ENCODE measurements at regions not wholly inside any gene's neighbourhood (a gene's known extent, or its start where the extent isn't known, plus 50 kb on each side); places are given as distances from the start of the nearest gene placed in this dataset.
"Not testable (repeated sequence)": the region's sequence is repeated elsewhere in the genome, so short reads cannot be mapped to it uniquely, and the experiment has no call there.

DNA sequence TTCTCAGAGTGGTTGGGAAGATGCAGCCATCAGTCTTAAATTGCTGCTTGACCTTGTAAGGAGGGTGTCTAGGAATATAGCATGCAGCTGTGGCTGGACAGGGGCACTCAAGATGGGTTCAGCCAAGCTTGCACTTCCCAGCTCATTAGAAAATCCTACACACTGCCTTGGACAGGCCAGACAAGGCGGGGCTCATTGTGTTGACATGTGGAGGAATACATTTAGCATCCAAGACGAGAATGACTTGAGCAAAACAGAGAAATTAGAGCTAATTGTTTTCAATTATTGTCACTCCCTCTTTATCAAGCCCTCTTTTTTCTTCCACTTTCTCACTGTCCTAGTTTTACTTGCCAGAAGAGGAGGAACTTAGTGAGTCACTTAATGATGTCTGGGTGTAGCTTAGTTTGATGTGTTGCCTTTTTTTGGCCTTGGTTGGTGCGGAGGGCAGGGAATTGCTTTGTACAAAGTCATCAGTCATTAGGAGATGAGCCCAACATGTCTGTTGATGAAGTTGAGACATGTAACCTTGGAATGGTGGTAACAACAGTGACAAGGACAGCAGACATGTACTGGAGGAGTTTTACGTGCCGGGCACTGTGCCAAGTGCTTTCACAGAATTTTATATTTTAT lies 1219.3 kb upstream of the WWC1 start:
- no peak overlapping the region for H3K27ac Mint-ChIP-seq
- no peaks in the 10 kb centered on the region for H3K4me1 Mint-ChIP-seq (ENCODE audit: low read depth)
- H3K4me3 Mint-ChIP-seq: no peak overlapping the region
- H3K9me3 Mint-ChIP-seq (ENCODE audit: low read depth): peaks cover 18% of the 10 kb centered on the region
- no peaks in the 10 kb centered on the region for H3K36me3 Mint-ChIP-seq
- no peaks in the 10 kb centered on the region for H3K27me3 Mint-ChIP-seq

DNA sequence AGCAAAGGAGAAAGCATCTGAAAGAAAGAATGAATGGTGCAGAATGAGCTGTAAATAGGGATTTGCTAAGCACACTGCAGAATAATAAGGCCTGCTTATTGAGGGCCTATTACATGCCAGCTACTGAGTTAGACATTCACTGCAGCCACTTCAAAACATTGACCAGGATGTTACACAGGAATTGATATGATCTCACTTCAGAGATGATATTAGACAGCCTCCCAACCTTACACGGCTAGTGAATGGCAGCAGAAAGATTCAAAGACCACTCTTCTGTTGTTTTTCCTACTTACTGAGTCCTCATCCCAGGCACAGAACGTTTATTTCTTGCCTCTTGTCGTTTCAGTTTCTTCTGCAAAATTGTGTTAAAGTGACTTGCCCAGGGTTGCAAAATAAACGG lies 1209.9 kb upstream of the WWC1 start:
- Mint-ChIP-seq H3K9me3 (ENCODE audit: low read depth) (no peaks in the 10 kb centered on the region), H3K27me3 (no peaks in the 10 kb centered on the region), H3K4me1 (ENCODE audit: low read depth) (no peaks in the 10 kb centered on the region), H3K36me3 (no peaks in the 10 kb centered on the region), H3K27ac (no peak overlapping the region), H3K4me3 (no peak overlapping the region)

DNA sequence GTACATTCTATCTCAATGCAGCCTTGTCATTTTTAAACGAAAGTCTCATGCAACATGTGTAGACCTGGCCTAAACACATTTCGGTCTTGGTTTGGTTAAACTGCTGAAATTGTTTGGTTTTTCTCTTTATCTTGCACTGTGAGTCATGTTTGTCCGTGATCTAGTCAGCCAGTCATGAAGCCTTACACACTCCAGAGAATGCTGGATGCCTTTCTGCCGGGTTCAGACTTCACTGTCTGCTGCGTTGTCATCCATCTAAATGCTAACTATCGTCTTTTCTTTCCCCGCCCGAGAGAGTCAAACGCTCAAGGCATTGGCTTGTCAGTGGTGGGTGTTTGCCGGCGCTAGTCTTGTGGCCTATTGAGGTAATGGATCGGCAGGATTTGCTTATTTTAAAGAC lies 1194.6 kb upstream of the WWC1 start:
- no peak overlapping the region for H3K27ac Mint-ChIP-seq
- H3K4me3 Mint-ChIP-seq: no peak overlapping the region
- H3K9me3 Mint-ChIP-seq (ENCODE audit: low read depth): peaks cover 16% of the 10 kb centered on the region
- no peaks in the 10 kb centered on the region for H3K27me3 Mint-ChIP-seq
- H3K4me1 Mint-ChIP-seq (ENCODE audit: low read depth): no peaks in the 10 kb centered on the region
- H3K36me3 Mint-ChIP-seq: no peaks in the 10 kb centered on the region

DNA sequence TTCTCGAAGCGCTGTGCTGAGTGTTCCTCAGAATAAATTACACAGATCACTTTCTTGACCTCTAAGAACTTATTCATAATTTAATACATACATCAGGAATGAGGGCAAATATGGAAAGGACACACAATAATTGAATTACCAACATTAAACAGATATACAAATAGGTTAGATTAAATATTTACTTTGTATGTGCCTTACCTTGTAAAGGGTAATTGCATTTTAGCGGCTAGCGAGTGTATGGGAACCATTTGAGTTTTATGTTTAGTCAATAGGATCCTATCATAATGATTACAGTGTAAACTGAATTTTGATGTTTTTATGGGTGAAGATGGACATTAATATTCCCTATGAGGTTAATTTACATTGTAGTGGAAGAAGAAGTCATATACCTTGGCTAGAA lies 1187.1 kb upstream of the WWC1 start:
- Mint-ChIP-seq H3K9me3 (ENCODE audit: low read depth) (peaks cover 15% of the 10 kb centered on the region), H3K4me3 (no peak overlapping the region), H3K36me3 (no peaks in the 10 kb centered on the region), H3K27me3 (no peaks in the 10 kb centered on the region), H3K4me1 (ENCODE audit: low read depth) (no peaks in the 10 kb centered on the region), H3K27ac (no peak overlapping the region)

DNA sequence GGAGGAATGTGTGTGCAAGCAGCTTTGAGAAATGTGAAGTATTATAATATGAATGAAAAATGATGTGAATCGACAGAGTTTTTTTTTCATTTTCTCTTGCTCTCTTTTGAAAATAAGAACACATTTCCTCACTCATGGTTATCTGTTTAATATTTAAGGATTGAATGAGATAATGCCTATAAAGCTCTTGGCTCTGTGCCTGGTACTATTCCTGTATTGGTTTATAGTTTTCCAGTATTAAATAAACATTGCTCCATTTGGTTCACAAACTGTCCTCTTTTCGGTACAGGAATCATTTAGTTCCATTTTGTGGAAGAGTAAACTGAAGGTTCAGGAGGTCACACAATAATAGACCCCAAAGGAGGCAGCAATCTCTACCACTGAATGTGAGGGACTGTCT lies 1185.5 kb upstream of the WWC1 start:
- H3K27me3 Mint-ChIP-seq: no peaks in the 10 kb centered on the region
- no peaks in the 10 kb centered on the region for H3K36me3 Mint-ChIP-seq
- no peak overlapping the region for H3K4me3 Mint-ChIP-seq
- H3K9me3 Mint-ChIP-seq (ENCODE audit: low read depth): peaks cover 15% of the 10 kb centered on the region
- H3K4me1 Mint-ChIP-seq (ENCODE audit: low read depth): no peaks in the 10 kb centered on the region
- H3K27ac Mint-ChIP-seq: no peak overlapping the region

DNA sequence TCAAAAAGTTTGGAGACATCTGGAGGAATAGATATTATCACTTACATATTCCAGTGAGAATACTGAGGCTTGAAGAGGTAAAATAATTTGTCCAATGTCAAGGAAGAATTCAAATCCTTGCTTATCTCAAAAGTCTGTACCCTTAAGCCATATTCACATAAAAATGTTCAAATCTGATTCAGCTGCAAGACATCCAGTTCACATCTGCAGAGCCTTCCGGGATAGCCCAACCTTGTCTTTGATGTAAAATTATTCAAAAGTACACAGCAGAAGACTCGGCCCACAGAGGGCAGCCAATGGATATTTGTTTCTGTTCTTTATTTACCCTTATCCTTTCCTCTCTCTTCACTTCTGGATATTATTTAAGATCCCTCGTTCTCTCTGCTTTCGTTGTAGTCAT lies 1183.8 kb upstream of the WWC1 start:
- H3K9me3 Mint-ChIP-seq (ENCODE audit: low read depth): peaks cover 12% of the 10 kb centered on the region
- no peaks in the 10 kb centered on the region for H3K27me3 Mint-ChIP-seq
- H3K4me3 Mint-ChIP-seq: no peak overlapping the region
- no peaks in the 10 kb centered on the region for H3K36me3 Mint-ChIP-seq
- H3K4me1 Mint-ChIP-seq (ENCODE audit: low read depth): no peaks in the 10 kb centered on the region
- H3K27ac Mint-ChIP-seq: no peak overlapping the region

DNA sequence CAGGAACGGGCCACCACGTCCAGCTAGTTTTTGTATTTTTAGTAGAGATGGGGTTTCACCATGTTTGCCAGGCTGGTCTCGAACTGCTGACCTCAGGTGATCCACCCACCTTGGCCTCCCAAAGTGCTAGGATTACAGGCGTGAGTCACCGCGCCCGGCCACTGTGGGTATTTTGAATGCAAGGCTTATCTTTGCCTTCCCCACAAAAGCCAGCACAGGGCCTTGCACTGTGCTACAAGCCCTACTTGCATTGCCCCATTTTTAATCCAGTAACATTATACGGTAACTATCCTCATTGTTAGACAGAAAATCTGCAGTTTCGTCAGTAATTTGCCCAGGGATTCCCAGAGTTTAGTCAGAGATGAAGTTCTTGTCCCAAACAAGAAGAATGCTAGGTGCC lies 1183.2 kb upstream of the WWC1 start:
- H3K27ac Mint-ChIP-seq; H3K27me3 Mint-ChIP-seq; H3K4me1 Mint-ChIP-seq (ENCODE audit: low read depth); H3K4me3 Mint-ChIP-seq; H3K36me3 Mint-ChIP-seq: not testable (repeated sequence)
- peaks cover 17% of the 10 kb centered on the region for H3K9me3 Mint-ChIP-seq (ENCODE audit: low read depth)

DNA sequence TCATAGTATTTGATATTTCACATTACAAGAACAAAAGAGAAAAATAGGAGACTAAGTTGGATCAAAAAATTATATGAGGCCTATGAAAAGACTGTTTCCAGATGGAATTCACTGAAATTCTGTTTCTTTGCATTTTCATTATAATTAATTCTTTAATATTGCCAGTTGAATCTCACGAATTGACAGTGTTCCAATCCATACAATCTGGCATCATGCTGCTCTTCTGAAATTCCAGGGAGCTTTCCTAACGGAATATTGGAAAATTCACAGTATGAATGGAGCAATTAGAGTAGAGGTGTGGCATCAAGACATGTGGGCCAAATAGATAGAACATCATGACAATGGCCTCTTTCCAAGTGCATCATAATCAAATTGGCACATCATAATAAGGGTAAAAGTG lies 1178.9 kb upstream of the WWC1 start:
- H3K4me1 Mint-ChIP-seq (ENCODE audit: low read depth): no peaks in the 10 kb centered on the region
- no peaks in the 10 kb centered on the region for H3K36me3 Mint-ChIP-seq
- no peak overlapping the region for H3K27ac Mint-ChIP-seq
- no peak overlapping the region for H3K4me3 Mint-ChIP-seq
- H3K27me3 Mint-ChIP-seq: no peaks in the 10 kb centered on the region
- H3K9me3 Mint-ChIP-seq (ENCODE audit: low read depth): peaks cover 6% of the 10 kb centered on the region

DNA sequence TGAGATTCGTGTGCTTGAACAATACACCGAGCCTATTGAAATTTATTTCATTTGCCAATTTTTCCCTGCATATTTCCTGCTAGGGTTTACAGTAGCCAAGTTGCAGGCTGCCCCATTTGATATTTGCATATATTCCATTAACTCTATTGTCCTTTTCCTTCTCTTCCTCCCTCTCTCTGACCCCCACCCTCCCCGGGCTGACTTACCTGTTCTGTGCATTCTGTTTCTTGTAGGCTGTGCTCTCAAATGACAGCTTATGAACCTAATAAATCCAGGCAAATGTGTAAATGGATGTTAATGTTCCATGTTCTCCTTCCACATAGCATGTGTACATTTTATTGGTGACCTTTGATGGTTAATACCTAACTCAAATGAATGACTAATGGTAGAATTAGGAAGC lies 1169.2 kb upstream of the WWC1 start:
- Mint-ChIP-seq H3K4me3 (no peak overlapping the region), H3K27ac (no peak overlapping the region), H3K9me3 (ENCODE audit: low read depth) (peaks cover 9% of the 10 kb centered on the region), H3K27me3 (no peaks in the 10 kb centered on the region), H3K4me1 (ENCODE audit: low read depth) (no peaks in the 10 kb centered on the region), H3K36me3 (no peaks in the 10 kb centered on the region)

DNA sequence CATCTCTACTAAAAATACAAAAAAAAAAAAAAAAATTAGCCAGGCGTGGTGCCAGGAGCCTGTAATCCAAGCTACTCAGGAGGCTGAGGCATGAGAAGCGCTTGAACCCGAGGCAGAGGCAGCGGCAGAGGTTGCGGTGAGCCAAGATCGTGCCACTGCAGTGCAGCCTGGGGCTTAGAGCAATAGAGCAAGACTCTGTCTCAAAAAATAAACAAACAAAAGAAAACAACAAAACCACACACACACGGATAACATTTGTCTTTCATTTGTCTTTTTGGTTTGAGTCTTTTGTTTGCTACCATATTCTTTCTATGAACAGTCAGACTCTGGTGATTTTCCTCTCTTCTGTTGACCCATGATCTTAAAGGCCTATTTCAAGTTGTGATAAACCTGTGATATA lies 1168.3 kb upstream of the WWC1 start:
- H3K4me1 Mint-ChIP-seq (ENCODE audit: low read depth): no peaks in the 10 kb centered on the region
- no peaks in the 10 kb centered on the region for H3K36me3 Mint-ChIP-seq
- H3K4me3 Mint-ChIP-seq: no peak overlapping the region
- H3K9me3 Mint-ChIP-seq (ENCODE audit: low read depth): peaks cover 9% of the 10 kb centered on the region
- H3K27me3 Mint-ChIP-seq: no peaks in the 10 kb centered on the region
- no peak overlapping the region for H3K27ac Mint-ChIP-seq

DNA sequence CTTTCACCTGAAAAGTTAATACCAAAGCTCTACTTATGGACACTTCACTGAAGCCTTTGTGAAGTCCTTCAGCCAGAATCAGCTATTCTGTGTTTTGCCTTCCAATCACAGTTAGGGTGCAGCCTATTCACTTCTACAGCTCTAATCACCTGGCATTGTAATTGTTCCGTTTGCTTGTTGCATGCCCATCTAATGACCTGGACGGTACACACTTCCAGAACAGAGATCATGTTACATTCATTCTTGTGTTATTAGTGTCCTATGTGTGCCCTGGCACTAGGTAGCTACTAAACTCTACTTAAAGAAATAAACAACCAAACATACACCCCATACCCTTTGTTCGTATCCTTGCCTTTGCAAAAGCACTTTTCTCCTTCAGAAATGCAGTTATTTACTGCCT lies 1162.9 kb upstream of the WWC1 start:
- no peaks in the 10 kb centered on the region for H3K36me3 Mint-ChIP-seq
- no peaks in the 10 kb centered on the region for H3K9me3 Mint-ChIP-seq (ENCODE audit: low read depth)
- no peak overlapping the region for H3K4me3 Mint-ChIP-seq
- no peak overlapping the region for H3K27ac Mint-ChIP-seq
- no peaks in the 10 kb centered on the region for H3K27me3 Mint-ChIP-seq
- no peaks in the 10 kb centered on the region for H3K4me1 Mint-ChIP-seq (ENCODE audit: low read depth)

DNA sequence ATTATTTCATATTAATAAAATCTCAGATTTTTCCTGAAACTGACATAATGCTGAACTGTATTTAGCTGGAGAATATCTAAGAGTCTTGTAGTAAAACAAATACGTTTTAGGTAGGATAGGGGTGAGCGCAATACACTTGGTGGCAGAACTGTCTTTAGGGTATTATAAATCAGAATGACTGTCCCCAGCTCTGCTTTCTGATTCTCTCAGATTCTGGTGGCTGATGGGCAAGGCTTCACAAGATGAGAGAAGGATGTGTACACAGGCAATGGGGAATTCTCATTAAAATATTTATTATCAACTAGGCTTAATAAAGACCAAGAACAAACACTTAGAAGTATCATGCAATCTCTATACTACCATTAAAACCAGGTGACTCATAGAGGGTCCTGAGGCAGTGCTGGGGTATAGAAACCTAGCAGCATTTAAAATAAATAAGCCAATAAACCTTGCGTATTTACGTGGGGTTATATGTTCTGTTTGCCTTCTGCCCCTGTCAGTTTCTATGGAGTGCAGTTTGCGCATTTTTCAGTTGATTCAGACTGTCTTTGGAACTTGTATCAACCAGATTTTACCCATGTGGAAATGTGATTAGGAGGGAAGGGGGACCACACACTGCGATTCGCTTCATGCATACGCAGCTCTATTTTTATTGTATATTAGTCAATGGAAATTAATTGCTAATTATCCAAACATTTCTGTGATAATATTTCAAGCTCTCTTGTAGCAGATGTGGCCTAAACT lies 1150.7 kb upstream of the WWC1 start:
- peaks cover 21% of the 10 kb centered on the region for H3K9me3 Mint-ChIP-seq (ENCODE audit: low read depth)
- no peaks in the 10 kb centered on the region for H3K36me3 Mint-ChIP-seq
- H3K27ac Mint-ChIP-seq: no peak overlapping the region
- H3K27me3 Mint-ChIP-seq: no peaks in the 10 kb centered on the region
- H3K4me1 Mint-ChIP-seq (ENCODE audit: low read depth): no peaks in the 10 kb centered on the region
- no peak overlapping the region for H3K4me3 Mint-ChIP-seq

DNA sequence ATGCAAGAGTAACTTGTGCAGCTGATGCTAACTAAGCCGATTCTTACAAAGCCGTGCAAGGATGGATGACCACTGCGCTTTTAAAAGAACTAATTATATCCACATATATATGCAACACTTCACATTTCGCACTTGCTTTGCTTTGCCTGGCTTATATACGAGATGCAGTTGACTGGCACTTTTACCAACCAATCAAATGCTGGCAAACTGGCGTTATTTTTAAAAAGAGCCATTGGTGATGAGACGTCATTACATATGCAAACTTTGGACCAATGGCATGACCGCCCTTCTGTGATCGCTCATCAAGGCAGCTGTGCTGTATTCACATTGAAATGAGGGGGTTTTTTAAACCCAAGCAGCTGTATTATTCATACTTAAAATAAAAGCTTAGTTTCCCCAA lies 1147.7 kb upstream of the WWC1 start:
- H3K4me3 Mint-ChIP-seq: no peak overlapping the region
- H3K27ac Mint-ChIP-seq: no peak overlapping the region
- no peaks in the 10 kb centered on the region for H3K4me1 Mint-ChIP-seq (ENCODE audit: low read depth)
- no peaks in the 10 kb centered on the region for H3K27me3 Mint-ChIP-seq
- H3K9me3 Mint-ChIP-seq (ENCODE audit: low read depth): peaks cover 9% of the 10 kb centered on the region
- no peaks in the 10 kb centered on the region for H3K36me3 Mint-ChIP-seq

DNA sequence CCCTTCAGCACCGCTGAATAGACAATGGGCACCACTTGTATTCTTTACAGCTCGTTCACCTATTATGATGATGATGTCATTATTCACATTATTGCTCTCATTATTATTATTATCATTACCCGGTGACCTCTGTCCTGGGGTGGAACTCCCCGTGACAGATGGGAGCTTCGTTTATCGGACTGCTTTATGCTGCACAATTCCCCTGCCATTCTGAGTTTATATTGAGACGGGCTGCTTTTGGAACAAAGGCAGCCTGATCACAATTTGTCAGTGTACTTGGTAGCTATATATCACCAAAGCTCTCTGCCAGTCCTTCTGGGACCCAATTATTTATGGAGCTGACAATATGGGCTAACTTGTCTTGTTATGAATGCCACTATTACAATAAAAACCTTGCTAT lies 1145.6 kb upstream of the WWC1 start:
- Mint-ChIP-seq H3K27ac (no peak overlapping the region), H3K9me3 (ENCODE audit: low read depth) (peaks cover 5% of the 10 kb centered on the region), H3K27me3 (no peaks in the 10 kb centered on the region), H3K4me1 (ENCODE audit: low read depth) (no peaks in the 10 kb centered on the region), H3K4me3 (no peak overlapping the region), H3K36me3 (no peaks in the 10 kb centered on the region)

DNA sequence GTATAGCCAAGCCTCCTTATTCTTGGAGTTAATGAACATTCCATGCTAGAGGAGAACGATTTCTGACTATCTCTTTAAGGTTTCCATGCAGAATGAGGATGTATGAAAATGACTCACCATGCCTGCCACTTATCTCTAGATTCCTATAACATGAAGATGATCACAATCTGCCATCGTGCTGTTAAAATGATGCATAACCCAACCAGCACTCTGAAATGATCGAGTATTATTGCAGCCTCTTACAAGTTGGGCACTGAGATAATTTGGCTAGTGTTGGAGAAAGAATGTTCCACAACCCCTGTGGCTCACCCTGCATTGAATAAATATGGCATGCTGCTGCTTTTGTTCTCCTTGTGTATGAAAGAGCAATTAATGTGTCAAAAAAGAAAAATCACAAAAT lies 1143.6 kb upstream of the WWC1 start:
- Mint-ChIP-seq H3K27me3 (no peaks in the 10 kb centered on the region), H3K9me3 (ENCODE audit: low read depth) (peaks cover 5% of the 10 kb centered on the region), H3K27ac (no peak overlapping the region), H3K4me1 (ENCODE audit: low read depth) (no peaks in the 10 kb centered on the region), H3K36me3 (no peaks in the 10 kb centered on the region), H3K4me3 (no peak overlapping the region)

DNA sequence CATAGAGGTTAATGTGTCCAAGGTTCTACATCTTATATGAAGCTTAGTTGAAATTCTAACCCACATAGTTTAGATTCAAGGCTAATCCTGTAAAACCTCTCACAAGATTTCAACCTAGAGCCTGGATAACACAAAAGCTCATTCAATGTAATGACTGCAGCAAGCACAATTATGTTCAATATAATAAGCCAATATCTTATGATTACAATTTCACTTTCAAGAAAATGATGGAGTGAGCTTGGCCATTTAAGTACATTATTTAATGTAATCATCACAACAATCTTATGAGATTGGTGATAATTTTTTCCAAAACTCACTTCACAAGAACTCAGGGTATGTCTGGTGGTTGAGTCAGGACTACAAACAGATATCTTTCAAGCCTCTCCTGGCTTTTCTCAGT lies 1140.8 kb upstream of the WWC1 start:
- Mint-ChIP-seq H3K27me3 (no peaks in the 10 kb centered on the region), H3K4me3 (no peak overlapping the region), H3K9me3 (ENCODE audit: low read depth) (peaks cover 9% of the 10 kb centered on the region), H3K27ac (no peak overlapping the region), H3K36me3 (no peaks in the 10 kb centered on the region), H3K4me1 (ENCODE audit: low read depth) (no peaks in the 10 kb centered on the region)
